ENCODE measurements at regions not wholly inside any gene's neighbourhood (a gene's known extent, or its start where the extent isn't known, plus 50 kb on each side); places are given as distances from the start of the nearest gene placed in this dataset.

DNA sequence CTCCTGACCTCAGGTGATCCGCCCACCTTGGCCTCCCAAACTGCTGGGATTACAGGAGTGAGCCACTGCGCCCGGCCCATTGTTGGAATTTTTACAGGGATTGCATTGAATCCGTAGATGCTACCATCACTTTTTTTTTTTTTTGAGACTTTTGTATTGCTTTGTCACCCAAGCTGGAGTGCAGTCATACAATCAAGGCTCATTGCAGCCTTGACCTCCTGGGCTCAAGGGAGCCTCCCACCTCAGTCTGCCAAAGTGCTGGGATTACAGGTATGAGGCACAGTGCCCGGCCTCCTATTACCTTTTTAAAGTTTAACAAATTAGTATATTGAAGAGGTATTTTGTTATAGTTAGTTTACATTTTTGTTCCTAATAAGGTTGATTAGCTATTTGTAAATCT is 62.2 kb upstream of the SLC45A1 start:
- TF ChIP-seq CTCF (IDR thresholded peaks at IDR 0.05; ENCODE audit: low read depth, low read length) = no peak
- no peak for DNase-seq (ENCODE audit: extremely low read depth, low read depth)

GRCh38 chr1:8252266-8252951 is 65.5 kb upstream of the SLC45A1 start:
- TF ChIP-seq CTCF (IDR thresholded peaks at IDR 0.05; ENCODE audit: low read depth, low read length) = no peak
- no peak for DNase-seq (ENCODE audit: extremely low read depth, low read depth)

GRCh38 chr1:8251635-8252034 is 66.3 kb upstream of the SLC45A1 start:
- TF ChIP-seq CTCF (IDR thresholded peaks at IDR 0.05; ENCODE audit: low read depth, low read length) = no peak
- DNase-seq (ENCODE audit: extremely low read depth, low read depth) = no peak

DNA sequence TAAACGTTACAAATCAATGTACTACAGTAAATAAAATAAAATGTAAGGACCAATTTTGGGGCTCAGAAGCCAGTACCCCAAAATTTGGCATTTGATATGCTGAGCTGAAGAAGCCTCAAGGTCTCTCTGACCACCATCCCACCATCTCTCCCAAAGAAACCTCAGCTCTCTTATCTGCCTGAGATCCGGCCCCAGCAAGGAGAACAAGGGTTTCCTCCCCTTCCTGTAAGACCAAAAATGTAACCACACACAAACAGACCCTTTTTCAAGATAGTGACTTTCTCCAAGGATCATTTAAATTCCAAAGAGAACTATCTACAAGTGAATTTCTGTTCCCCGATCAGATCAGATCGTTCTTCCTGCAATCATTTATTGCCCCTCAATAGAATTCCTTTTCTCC is 68.1 kb upstream of the SLC45A1 start:
- no peak for DNase-seq (ENCODE audit: extremely low read depth, low read depth)
- TF ChIP-seq CTCF (IDR thresholded peaks at IDR 0.05; ENCODE audit: low read depth, low read length) = no peak

GRCh38 chr1:8247811-8248436 is 70.0 kb upstream of the SLC45A1 start:
- DNase-seq (ENCODE audit: extremely low read depth, low read depth) = no peak
- TF ChIP-seq CTCF (IDR thresholded peaks at IDR 0.05; ENCODE audit: low read depth, low read length) = no peak

- TF ChIP-seq CTCF (IDR thresholded peaks at IDR 0.05; ENCODE audit: low read depth, low read length) = no peak
- DNase-seq (ENCODE audit: extremely low read depth, low read depth) = no peak
Measured at GRCh38 chr1:8244304-8244703, 73.6 kb upstream of the SLC45A1 start.

- no peak for TF ChIP-seq CTCF (IDR thresholded peaks at IDR 0.05; ENCODE audit: low read depth, low read length)
Measured at GRCh38 chr1:8242498-8242897, 75.4 kb upstream of the SLC45A1 start.

More at GRCh38 chr1:8242498-8242897, 75.4 kb upstream of the SLC45A1 start:
- DNase-seq (ENCODE audit: extremely low read depth, low read depth) = no peak

Data from AG09319 (cell line).